ENCODE measurements at regions not wholly inside any gene's neighbourhood (a gene's known extent, or its start where the extent isn't known, plus 50 kb on each side); places are given as distances from the start of the nearest gene placed in this dataset.

DNA sequence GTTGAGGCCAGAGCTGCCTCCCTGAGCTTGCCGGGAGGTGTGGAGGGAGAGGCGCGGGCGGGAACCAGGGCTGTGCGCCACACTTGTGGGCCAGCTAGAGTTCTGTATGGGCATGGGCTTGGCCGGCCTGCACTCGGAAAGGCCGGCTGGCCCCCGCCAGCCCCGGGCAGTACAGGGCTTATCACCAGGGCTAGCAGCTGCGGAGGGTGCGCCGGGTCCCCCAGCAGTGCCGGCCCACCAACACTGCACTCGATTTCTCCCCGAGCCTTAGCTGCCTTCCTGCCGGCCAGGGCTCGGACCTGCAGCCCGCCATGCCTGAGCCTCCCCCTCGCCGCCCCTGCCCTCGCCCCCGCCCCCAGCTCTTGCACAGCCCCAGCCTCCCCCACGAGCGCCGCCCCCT lies 472.7 kb downstream of the TFAP2A start:
- no peak for DNase-seq

DNA sequence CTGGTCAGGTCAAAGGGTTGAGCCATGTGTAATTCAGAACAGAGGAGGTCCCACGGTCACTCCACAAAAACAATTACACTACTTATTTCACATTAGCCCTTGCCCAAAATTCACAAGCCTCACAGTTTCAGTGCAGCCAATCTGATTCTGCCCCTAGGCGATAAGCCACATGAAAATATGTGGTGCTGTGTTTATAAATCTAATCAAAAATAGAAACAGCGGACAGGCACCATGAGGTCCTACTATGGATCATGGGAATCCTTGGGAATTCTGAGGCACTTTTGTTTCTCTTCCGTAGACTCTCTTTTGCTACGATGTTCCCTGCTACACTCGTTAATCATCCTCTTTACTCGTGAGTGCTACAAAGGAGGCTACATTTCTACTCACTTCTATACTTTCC lies 476.1 kb downstream of the TFAP2A start:
- no peak for DNase-seq

DNA sequence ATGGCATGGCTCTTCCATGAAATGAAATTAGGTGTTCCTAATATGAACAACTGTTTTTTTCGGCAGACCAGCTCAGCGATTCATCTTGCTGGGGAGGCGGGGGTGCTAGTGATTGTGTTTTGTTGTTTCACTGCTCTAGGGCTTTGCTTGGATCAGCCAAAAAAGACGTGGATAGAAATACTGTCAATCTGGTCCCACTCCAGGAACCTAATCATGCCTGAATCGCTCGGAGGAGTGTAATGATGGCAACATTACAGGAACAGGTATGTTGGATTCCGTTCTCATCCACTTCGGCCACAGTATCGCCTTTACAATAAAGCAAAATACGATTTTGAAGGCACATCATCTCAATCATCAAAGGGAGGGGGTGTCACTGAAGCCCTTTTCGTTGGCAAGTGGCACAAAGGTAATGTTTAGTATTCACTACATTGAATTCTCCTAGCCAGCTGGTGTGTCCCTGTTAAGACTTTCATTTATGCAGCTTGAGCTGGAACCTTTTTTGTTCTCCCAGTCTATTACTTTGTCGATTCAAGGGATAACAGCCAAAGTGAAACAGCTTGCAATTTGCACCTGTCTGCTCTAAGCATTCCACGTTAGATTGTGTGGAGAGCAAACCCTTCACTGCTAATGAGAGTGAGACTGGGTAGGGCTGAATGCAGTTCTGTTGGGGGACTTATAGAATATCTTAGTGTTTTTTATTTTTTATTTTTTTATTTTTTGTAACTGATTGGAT lies 477.7 kb downstream of the TFAP2A start:
- DNase-seq = no peak

DNA sequence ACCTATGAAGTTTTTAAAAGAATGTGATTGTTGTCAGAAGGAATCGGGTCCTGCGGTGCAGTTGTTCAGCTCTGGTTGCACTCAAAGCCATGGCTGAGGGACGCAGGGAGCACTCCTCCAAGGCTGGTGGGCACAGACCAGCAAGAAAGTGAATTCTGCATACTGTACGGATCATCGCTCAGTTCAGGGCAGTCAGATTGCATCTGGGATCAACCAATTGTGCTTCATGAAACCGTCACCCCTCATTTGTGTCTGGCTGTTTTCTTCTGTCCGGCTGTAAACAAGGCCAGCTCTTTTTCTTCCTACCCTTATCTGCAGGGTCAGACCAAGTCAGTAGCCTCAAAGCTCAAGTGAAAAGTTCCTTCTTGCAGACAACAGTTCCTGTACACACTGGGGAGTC lies 478.3 kb downstream of the TFAP2A start:
- peak; percentile 33 for DNase-seq

DNA sequence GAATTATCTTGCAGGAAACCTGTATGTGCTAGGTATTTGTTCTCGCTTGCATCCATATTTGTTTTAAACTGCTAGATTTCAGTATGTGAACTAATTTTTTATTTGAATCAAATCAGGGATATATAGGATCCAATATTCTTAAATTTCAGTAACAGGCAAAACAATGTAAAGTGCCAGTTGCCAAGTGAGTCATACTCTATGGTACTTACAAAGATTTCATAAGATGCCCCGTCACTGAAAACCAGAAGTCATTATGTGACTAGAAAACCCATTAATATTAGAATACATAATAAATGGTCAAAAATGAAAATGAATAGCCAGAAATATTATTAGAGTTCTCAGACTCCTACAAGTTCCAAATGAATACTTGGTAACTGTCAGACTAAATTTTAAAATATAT lies 481.2 kb downstream of the TFAP2A start:
- no peak for DNase-seq

DNA sequence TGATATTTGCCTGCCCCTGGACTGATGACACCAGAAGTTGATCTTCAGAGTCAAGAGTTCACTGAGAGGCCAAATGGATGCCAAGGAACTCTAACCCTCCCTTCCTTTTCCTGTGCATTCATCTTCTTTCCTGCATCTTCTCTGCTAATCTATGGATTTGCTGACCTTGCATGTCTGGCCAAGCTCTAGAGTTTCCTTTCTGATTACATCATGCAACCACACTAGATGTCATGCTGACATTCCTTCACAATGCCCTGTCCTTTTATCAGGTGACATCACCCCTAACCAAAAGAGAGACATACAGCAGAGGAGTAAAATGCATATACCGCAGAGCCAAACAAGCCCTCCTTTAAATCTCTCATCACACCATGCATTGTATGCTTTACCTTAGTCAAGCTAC lies 487.6 kb downstream of the TFAP2A start:
- no peak for DNase-seq

DNA sequence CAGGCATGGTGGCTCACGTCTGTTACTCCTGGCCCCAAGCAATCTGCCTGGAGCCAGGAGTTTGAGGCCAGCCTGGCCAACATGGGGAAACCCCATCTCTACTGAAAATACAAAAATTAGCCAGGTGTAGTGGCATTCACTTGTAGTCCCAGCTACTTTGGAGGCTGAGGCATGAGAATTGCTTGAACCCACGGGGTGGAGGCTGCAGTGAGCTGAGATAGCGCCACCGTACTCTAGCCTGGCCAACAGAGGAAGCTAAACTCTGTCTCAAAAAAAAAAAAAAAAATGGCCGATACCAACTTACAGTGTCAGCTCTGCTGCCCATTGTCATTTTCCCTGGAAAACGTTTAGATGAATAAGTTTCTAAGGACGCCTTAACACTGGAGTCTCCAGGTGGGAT lies 489.9 kb downstream of the TFAP2A start:
- DNase-seq = no peak

DNA sequence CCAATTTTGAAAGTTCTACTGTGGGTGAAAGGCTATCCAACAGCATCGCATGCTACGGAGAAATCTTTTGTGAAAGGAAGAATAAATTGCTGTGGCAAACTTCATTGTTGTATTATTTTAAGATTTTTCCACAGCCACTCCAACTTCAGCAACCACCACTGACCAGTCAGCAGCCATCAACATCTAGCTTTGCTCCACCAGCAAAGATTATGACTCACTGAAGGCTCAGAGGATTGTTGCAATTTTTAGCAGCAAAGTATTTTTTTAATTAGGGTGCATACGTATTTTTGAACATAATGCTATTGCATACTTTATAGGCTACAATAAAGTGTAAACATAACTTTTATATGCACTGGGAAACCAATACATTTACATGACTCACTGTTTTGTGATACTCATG lies 493.5 kb downstream of the TFAP2A start:
- no peak for DNase-seq

DNA sequence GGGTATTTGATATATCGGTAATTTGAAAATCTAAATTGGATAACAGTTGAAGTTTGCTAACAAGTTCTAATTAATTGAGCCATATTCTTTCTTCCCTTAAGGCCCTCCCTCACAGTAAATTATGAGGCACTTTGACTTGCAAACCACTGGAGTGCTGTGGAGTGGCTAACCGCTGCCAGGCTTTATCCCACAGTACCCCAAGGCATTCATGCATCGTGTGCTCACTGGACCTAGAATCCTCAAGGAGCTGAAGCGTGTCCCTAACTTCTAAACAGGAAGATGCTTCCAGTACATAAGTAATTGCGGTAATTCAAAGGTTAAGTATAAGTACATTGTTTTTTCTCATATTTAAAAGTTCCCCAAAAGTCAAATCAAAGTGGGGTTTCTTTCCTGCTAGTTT lies 499.9 kb downstream of the TFAP2A start:
- DNase-seq = no peak

DNA sequence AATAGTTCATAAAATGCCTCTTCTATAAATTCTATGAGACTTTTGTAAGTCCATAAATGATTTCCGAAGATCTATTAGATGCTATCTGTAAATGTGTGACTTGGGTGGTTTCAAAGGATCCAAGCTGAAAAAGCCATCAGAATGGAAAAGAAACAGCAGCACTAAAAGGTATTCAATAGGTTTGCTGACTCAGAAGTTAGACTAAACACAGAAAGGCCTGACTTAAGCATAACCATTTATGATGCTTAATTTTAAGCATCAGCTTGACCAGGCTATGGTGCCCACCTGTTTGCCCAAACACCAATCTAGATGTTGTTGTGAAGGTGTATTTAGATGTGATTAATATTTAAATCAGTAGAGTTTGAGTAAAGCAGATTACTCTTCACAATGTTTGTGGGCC lies 513.5 kb downstream of the TFAP2A start:
- no peak for DNase-seq

DNA sequence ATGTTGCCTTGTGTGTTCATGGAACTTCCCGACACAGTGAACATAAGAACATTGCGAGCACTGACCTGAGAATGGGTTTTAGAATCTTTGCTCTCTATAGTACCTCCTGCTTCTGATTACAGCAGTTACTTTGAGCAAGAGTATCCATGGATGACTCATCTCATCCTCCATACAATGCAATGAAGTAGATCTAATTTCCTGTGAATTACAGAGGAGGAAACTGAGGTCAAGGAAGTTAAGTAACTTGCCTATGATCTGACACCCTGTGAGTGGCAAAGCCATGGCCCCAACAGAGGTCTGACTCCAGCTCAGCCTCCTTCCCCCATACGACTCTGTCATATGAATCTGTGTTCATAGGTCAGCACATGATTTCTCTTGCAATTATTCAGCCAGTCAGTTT lies 518.1 kb downstream of the TFAP2A start:
- DNase-seq = no peak

DNA sequence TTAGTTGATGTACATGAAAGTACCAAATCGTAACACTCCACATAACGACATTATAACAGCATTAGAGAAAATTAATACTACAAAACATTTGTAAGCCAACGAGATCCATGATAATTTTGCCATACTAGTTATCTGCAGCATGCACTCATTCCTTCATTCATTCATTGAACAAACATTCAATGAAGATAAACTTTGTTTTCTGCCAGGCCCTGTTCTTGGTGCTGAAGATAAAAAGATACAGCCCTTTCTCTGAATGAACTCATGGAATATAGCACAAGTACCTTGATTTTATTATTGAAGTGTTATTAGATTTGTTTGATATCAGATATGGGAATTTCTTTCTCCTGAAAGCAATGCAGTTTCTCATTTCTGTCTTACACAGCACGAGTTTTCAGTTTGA lies 524.0 kb downstream of the TFAP2A start:
- no peak for DNase-seq

DNA sequence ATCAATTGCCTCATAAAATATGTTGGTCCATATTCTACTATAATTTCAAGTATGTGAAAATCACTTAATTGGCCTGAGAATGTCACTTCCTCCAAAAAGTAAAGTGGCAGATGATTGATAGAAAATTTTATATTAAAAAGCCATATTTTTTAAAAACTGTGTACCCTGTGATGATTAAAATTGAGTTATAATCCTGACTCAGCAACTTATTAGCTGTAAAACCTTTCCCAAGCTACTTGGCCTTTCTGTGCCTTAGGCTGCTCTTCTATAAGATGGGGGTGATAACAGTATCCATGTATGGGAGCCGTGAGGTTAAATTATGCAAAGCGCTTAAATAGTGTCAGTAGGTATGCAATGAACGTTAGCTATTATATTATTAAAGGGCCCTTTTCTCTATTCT lies 524.4 kb downstream of the TFAP2A start:
- DNase-seq = no peak

DNA sequence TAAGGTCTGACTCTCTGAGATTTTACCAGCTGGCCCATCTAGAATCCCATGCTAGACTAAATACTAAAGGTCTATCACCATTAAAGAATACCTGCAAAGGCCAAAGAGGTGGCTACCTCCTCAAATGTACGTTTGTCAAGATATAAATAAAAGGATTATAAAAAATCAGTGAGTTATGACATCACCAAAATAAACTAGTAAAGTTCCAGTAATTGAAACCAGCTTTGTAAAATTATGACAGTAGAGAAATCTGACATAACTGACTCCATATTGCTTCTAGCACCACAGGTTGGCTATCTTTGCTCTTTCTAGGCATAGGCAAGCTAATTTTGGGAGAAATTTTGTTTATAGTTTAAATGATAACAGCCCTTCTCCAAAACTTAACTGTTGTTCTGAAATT lies 536.3 kb downstream of the TFAP2A start:
- DNase-seq = no peak

DNA sequence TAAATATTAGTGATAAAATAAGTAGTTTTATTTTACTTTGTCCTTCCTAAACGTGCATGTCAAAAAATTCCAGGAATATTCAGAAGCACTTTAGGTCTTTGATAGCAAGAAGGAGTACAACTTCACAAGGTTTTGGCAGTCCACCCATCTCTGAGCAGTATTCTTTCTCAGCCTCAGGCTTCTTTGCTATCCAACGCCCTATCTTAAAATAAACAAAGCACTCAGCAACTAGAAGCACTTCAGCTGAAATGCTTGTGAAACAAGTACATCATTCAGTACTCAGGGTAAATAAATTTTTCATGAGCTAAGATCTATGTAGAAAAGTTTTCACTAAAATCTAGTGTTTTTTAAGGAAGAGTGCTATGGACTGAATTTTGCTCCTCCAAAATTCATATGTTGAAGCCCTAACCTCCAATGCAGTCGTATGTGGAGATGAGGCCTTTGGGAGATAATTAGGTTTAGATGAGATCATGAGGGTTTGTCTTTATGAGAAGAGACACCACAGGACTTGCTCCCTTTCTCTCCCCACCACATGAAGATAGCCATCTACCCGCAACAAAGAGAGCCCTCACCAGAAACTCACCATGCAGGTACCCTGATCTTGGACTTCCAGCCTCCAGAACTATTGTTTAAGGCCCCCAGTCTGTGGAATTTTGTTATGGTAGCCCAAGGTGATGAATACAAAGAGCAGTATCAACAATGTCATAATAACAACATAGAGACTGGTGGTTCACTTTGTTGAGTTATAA lies 539.1 kb downstream of the TFAP2A start:
- no peak for DNase-seq

DNA sequence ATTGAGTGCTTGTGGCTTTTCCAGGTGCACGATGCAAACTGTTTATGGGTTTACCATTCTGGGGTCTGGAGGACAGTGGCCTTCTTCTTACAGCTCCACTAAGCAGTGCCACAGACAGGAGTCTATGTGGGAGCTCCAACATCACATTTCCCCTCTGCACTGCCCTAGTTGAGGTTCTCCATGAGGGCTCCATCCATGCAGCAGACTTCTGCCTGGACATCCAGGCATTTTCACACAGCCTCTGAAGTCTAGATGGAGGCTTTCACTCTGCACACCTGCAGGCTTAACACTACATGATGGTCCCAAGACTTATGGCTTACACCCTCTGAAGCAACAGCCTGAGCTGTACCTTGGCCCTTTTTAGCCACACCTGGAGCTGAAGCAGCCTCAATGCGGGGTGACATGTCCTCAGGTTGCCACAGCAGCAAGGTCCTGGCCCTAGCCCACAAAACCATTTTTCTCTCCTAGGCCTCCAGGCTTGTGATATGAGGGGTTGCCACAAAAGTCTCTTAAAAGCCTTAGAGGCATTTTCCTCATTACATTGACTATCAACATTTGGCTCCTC lies 552.2 kb downstream of the TFAP2A start:
- DNase-seq = no peak

DNA sequence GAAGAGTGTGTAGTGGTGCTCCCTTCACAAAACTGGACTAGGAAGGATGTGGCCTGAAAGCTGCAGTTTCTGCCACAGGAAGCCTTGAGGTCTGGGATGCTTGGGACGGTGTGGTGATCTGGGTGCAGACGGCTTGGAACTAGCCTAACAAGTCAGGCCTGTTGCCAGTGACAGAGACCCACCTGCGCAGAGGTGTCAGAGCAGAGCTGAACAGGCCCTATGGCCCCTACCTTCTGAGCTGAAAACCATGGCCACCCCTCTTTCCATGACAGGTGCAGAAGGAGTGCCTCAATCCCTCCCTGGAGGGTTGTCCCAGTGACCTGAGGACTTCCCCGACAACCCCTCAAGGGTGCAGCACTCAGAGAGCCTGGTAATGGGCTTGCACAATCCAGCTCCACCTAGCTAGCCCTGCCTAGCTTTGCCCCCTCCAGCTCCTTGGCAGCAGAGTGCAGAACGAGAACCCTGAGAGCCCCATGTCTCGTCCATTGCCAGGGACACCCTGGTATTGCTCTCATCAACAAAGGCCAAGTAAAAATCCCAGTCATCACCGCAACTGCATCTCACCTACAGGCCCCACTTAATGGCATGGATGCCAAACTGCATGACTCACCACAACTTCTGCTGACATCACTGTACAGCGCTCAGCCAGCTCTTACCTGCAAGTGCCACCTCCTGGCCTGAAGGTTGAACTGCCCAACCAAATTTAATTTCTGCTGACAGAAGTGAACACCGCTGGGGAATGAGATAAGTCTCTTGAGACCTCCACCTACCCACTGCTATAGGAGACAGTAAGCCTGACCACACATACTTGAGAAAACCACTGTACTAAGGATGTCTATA lies 563.1 kb downstream of the TFAP2A start:
- DNase-seq = no peak

DNA sequence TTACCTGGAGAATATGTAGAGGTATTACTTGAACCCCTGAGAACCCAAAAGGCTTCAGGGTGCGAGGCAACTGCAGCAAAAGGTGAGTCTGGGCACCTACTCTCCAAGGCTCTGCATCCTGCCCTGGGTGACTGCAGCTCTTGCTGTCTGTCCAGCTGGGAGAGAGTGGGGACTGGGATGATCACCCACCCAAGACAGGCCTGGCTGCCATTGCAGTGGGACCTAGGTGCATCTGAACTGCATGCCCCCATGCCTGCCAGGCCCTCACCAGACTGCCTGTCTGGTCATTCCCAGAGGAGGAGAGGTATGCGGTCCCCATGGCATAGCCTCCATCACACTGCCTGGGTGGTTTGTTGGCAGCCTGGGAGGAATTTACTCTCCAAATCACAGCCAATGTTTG lies 563.9 kb downstream of the TFAP2A start:
- no peak for DNase-seq

DNA sequence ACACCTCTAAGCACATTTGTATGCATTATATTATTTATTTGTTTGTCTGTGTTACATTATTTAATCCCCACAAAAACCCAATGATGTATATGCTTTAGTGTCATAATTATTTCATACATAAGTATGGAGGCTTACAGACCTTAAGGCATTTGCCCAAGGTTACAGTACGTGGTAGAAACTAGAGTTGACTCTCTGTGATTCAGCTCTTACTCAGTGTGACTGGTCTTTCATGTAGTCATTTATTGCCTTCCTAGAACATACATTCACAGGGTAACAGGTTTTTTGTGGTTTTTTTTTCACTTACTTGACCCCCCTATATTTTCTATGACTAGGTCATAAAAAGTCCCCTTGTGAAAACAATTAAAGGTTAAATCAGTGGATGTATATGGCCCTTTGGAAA lies 566.8 kb downstream of the TFAP2A start:
- no peak for DNase-seq

DNA sequence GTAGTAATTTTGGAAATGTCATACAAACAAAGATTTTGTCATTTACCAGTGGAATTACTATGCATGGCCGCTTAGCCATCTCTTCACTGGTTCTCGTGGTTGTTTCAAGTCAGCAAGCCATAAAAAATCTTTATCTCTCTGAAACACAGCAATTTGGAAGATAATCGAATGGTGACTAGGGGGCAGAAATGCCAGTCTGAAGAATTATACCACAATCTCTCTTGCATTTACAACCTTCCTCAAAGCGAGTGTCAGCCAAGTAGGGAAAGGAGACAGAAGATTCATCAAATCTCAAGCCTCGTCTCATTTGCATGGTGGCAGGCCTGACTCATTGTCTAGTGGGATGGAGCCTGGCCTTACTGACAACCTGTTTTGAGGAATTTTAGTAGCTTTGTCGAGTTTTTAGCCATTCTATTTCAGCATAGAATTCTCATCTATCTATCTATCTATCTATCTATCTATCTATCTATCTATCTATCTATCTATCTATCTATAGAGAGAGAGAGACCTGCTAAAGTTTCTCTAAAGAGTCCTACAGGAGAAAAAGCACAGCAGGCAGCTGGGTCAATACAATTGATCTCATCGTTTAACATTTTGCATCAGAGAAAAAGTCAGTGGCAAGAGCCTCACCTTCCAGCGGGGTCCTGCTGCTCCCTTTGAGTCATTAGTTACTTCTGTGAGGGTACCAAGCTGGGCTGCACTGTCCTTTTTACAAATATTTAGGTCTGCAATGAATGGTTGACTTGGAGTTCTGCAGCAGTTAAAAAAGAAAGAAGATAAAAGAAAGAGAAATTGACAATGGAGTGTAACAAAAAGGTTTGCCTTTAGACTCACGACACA lies 572.8 kb downstream of the TFAP2A start:
- DNase-seq = no peak

DNA sequence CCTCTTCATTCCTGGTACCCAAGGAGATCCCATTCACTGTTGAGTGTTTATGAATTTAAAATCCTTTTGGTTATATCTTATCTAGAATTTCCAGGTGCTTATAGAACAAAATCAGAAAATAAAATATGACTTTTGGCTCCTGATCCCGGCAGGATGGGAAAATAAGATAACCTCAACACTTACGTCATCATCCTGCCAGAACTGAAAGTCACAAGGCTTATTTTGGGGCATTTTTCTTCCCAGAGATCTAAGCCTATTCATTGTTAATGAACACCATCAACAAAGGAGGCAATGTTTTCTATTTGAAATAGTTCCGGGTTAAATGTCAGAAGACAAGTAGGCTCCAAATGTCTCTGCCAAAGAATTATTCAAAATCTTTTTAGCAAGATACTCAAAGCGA lies 580.6 kb downstream of the TFAP2A start:
- no peak for DNase-seq

DNA sequence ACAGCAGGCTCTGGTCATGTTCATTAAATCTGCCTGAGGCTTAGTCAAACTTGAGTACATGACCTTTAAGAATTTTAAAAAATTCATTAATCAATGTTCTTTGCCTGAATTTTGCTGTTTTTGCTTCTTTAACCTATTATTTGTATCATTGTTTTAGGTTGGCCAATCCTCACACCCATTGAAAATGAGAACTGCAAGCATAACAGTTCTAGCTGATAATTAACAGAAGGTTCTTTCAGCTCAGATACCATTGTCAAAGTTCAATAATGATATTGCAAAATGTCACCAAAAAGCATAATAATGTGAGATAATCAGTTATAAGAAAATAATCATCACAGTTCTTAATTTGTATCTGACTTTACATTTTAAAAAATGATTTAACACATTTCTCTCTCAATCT lies 583.1 kb downstream of the TFAP2A start:
- no peak for DNase-seq

All from renal pelvis (tissue), 1 donor.